ENCODE measurements at regions not wholly inside any gene's neighbourhood (a gene's known extent, or its start where the extent isn't known, plus 50 kb on each side); places are given as distances from the start of the nearest gene placed in this dataset.

DNA sequence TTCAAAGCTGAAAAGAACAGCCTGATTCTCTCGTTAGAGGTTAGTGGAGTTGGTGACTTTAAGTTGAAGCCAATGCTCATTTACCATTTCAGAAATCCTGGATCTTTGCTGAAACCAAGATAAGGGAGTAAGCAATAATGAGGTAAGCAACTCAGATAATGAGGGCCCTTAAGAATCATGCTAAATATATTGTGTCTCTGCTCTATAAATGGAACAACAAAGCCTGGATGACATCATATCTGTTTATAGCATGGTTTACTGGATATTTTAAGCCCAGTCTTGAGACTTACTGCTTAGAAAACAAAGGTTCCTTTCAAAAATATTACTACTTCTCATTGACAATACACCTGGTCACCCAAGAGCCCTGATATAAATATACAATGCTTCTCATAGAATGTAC, 276.7 kb upstream of the PPARGC1A start:
- TF ChIP-seq, protein P1, sequence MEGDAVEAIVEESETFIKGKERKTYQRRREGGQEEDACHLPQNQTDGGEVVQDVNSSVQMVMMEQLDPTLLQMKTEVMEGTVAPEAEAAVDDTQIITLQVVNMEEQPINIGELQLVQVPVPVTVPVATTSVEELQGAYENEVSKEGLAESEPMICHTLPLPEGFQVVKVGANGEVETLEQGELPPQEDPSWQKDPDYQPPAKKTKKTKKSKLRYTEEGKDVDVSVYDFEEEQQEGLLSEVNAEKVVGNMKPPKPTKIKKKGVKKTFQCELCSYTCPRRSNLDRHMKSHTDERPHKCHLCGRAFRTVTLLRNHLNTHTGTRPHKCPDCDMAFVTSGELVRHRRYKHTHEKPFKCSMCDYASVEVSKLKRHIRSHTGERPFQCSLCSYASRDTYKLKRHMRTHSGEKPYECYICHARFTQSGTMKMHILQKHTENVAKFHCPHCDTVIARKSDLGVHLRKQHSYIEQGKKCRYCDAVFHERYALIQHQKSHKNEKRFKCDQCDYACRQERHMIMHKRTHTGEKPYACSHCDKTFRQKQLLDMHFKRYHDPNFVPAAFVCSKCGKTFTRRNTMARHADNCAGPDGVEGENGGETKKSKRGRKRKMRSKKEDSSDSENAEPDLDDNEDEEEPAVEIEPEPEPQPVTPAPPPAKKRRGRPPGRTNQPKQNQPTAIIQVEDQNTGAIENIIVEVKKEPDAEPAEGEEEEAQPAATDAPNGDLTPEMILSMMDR (IDR thresholded peaks at IDR 0.05; ENCODE audit: extremely low read depth, insufficient read depth, missing control alignments): no peak
- in situ Hi-C loops (cut with MboI; ENCODE audit: low pct_unique_long_range_greater_than_20kb, low sequenced_read_pairs, unreplicated experiment): no loop called here
- DNase-seq (ENCODE audit: low spot score): no peak

DNA sequence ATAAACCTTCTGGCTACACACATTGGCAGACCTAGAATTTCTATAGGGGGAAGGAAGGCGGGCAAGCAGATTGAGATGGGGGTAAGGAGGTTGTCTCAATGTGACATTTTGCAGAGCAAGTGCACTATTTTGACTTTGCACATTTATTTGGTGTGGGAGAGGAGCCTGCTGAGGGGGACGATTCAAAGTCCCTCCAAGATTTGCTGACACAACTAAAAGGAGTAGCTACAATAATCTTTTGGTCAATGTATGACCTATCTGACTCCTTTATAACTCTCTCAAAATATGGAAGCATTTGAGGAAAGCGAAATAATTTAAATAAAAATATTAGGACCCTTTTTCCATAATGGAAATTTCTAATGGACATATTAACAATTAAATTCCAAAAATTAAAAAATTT, 274.9 kb upstream of the PPARGC1A start:
- TF ChIP-seq, protein P1 (IDR thresholded peaks at IDR 0.05; ENCODE audit: extremely low read depth, insufficient read depth, missing control alignments): no peak
- no peak for DNase-seq (ENCODE audit: low spot score)
- in situ Hi-C loops (cut with MboI; ENCODE audit: low pct_unique_long_range_greater_than_20kb, low sequenced_read_pairs, unreplicated experiment): no loop called here

DNA sequence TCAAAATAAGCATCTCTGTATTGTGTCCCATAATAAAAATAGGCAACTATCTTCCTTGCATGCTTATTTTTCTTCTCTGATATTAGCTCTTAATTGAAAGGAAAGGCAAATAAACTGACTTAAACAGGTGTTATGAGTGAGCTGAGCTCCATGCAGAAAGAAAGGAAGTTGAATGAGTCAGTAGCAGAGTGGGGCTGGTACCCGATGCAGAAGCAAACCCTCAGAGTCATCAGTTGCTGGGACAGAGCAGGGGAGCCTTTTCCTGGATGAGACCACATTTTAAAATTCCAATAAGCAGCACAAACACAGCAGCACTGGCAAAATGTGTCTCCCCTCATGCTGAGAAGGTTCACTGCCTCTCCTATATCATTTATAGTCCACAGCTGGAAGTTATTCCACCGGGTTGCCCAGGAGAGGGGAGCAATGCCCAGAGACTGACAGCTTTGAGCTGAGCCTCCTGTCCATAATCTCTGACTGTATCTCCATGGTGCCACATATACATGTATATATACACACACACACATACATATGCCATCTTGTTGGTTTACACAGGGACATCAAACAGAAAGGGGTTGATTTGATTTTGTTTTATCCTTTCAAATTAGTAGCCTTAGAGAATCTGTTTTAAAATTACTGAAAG, 274.3 kb upstream of the PPARGC1A start:
- TF ChIP-seq, protein P1 (IDR thresholded peaks at IDR 0.05; ENCODE audit: extremely low read depth, insufficient read depth, missing control alignments): no peak
- DNase-seq (ENCODE audit: low spot score): no peak
- in situ Hi-C loops (cut with MboI; ENCODE audit: low pct_unique_long_range_greater_than_20kb, low sequenced_read_pairs, unreplicated experiment): no loop called here

DNA sequence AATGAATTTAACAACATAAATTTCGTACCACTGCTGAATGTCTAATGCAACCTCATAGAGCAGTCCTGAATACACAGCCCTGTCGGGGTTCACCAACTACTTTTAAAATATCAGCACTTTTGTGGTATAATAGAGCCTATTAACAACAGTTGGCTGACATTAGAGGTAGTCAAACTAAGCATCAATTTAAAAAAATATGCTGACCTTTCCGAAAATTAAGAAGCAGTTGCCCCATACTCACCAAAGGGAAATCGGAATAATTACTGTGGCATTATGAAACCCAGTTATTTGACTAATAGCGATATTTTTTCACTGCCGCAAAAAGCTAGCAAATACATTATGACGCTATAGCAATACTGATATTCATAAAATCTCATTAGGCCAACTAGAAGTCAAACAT, 273.5 kb upstream of the PPARGC1A start:
- no peak for DNase-seq (ENCODE audit: low spot score)
- in situ Hi-C loops (cut with MboI; ENCODE audit: low pct_unique_long_range_greater_than_20kb, low sequenced_read_pairs, unreplicated experiment): no loop called here

DNA sequence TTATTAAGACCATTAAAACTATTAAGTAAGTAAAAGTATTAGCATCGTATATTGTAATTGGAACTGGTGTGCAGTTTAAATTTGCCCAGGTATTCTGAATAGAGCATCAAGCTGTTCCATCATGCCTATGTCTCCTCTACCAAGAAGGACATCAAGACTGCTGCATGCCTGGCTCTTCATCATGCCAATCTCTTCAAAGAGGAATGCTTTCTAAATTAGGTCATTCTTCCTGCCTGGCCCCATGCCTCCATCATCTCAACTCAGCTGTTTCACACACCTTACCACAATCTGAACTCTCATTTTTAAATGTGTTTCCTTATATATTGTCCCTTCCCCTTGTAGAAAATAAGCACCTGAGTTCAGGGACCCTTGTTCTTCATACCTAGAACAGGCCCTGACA, 270.5 kb upstream of the PPARGC1A start:
- in situ Hi-C loops (cut with MboI; ENCODE audit: low pct_unique_long_range_greater_than_20kb, low sequenced_read_pairs, unreplicated experiment): no loop called here
- TF ChIP-seq, protein P1 (IDR thresholded peaks at IDR 0.05; ENCODE audit: extremely low read depth, insufficient read depth, missing control alignments): no peak
- no peak for DNase-seq (ENCODE audit: low spot score)

More for the DNA sequence above, 273.5 kb upstream of the PPARGC1A start:
- TF ChIP-seq, protein P1 (IDR thresholded peaks at IDR 0.05; ENCODE audit: extremely low read depth, insufficient read depth, missing control alignments): no peak

DNA sequence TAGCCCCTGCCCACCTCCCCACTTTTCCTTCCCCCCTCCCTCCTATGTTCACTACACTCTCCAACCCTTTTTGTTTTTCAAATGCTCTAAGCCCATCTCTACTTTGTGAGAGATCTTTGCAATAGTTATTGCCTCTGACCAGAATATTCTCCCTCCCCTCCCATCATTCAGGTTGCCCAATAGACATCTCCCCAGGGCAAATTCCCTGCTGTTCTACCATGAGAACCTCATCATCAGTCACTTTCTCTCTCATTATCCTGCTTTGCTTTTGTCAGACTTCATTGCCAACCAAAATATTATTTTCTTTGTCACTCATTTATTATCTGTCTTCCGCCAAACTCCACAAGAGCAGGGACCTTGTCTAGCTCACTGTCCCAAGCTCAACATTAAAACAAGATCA, 268.2 kb upstream of the PPARGC1A start:
- TF ChIP-seq, protein P1 (IDR thresholded peaks at IDR 0.05; ENCODE audit: extremely low read depth, insufficient read depth, missing control alignments): no peak
- no peak for DNase-seq (ENCODE audit: low spot score)
- in situ Hi-C loops (cut with MboI; ENCODE audit: low pct_unique_long_range_greater_than_20kb, low sequenced_read_pairs, unreplicated experiment): no loop called here
